ENCODE measurements at regions not wholly inside any gene's neighbourhood (a gene's known extent, or its start where the extent isn't known, plus 50 kb on each side); places are given as distances from the start of the nearest gene placed in this dataset.
"Not testable (repeated sequence)": the region's sequence is repeated elsewhere in the genome, so short reads cannot be mapped to it uniquely, and the experiment has no call there.

DNA sequence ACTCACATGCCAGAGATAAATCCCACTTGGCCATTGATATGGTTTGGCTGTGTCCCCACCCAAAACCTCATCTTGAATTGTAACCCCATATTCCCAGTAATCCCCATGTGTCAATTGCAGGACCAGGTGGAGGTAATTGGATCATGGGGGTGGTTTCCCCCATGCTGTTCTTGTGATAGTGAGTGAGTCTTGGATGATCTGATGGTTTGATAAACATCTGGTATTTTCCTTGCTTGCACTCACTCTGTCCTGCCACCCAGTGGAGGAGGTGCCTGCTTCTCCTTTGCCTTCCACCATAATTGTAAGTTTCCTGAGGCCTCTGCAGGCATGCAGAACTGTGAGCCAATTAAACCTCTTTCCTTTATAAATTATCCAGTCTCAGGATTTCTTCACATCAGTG, 50.4 kb upstream of the B3GAT2 start:
- DNase-seq, result not testable (repeated sequence)

DNA sequence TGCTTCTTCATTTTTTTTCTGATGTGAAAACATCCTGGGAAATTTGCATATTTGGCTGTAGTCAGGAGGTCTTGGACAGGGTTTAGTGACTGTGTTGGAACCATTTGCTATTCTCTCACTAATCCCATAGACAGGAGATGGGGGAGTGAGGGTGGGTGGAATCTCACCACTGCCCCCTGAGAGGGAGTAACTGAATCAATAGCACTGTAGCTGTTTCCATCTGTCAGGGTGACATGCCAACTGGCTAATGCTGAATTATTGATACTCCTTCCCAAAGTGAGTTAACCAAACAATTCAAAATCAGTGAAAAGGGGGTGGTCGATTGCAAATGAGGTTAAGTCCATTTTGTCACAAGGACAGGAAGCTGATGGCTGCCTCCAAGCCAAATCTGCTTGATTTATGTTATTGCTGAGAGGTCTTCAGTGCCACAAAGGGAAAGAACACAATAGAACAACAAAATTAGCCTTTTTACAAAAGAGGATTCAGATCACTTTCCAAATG, 55.1 kb upstream of the B3GAT2 start:
- no peak for DNase-seq

DNA sequence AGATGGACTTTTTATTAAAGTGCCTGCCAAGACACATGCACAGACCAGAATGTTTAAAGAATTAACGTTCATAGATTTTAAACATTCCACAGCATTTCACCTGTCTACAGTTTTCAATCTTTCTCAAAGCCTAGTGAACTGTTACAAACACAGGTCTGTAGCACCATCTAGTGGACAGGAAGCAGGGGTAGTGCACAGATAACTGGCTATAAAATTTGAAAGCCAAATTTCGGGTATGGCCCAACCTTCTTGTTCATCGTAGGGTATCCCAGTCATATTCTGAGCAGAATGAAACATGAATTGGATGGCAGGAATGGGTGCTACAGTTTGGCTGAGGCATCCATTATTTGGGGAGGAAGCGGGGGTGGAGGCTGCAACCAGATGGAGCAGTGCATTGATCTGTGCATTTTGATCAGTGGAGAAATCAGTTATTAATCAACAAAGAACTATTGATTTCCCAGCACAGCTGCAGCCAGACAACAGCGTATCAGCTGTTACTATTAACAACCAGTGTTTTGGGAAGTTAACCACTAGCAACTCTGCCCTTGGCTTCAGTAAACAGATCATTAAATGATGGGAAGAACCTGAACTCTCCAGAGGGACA, 56.1 kb upstream of the B3GAT2 start:
- peak; percentile 69 for DNase-seq

DNA sequence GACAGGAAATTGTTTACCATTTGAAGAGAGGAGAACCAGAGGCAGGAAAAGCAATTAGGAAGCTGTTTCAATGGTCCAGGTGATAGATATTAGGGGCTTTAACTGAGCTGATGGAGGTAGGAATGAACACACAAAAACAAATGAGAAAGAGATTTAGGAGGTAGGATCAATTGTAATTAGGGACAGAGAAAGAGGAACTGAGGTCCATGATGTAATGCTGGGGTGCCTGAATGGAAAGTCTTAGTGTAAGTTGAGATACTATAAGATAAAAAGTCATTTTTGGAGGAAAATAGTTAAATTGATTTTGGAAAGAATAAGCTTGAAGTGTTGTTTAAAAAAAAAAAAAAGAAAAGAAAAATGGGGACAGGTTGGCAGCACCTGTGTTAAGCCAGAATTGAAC, 58.5 kb upstream of the B3GAT2 start:
- no peak for DNase-seq

DNA sequence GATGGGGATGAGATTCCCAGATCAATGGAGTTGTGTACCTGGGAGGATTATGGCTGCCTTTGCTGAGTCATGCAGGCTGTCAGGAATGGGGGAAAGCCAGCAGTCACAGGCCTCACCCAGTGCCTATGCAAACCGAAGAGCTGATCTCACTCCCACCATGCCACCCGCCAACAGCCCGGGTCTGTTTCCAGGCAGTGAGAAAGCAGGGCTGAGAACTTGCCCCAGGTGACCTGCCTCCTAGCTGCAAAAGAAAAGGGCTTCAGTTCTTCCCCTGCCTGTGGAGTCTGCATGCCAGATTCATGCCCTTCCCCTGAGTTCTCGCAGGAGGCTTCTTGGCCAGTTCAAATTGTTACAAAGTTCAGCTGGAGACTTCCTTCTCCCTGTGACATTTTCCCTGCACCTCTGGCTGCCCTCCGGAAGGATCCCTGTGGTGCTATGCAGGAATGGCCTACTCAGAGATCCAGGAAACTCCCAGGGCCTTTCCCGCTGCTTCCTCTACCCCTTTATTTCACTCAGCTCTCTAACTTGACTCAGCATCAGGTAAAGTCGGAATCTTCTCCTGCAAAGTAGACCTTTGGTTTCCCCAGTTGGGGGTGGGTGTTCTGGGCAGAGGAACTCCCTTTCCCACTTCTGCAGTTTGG, 71.5 kb upstream of the B3GAT2 start:
- no peak for DNase-seq

DNA sequence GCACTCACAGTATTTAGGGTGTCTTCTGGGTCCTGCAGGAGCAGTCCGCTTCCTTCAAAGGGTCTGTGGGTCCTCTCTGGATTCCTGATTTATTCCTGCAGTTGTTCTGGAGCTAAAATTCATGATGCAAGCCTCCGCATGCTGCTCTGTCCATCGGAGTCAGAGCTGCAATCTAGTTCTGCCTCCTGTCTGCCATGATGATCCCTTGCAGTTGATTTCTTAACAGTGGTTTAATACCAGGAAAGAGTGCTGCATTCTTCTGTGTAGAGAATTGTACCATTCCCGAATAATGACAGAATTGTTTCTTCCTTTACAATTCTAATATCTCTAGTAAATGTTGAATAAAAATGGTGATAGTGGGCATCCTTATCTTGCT, 72.0 kb upstream of the B3GAT2 start:
- DNase-seq, result no peak

DNA sequence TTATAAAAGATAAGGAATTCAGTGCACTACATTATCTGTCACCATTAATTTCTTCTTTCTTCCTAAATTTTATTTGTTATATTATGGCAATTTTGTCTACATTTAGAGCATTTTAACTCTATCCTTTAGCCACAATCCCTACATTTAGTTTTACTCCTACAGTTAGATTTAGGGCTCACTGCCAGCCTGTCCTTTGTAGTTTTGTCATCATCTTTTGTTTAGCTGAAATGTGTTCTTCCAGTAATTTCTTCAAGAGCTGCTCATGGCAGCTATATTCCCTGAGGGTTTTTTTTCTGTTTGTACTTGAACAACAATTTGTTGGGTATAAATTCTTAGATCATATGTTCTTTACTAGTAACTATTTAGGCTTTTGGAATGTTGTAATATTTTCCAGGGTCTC, 72.7 kb upstream of the B3GAT2 start:
- DNase-seq, result no peak

DNA sequence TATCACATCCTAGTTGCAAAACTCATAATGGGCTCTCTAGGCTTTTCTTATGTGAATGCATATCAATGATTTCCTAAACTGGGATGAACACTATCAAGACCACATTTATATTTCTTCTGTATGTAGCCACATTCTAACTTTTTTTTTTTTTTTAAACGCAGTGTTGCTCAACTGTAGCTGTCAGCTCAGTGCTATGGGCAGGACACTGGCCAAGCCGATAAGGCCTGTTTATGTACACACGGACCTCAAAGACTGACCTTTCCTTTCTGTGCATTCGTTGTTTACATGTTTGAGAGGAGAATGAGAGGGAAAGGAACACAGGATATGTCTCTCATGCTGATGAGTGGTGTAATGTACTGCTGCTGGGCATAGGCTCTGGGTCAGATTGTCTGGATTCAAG, 75.1 kb upstream of the B3GAT2 start:
- no peak for DNase-seq

DNA sequence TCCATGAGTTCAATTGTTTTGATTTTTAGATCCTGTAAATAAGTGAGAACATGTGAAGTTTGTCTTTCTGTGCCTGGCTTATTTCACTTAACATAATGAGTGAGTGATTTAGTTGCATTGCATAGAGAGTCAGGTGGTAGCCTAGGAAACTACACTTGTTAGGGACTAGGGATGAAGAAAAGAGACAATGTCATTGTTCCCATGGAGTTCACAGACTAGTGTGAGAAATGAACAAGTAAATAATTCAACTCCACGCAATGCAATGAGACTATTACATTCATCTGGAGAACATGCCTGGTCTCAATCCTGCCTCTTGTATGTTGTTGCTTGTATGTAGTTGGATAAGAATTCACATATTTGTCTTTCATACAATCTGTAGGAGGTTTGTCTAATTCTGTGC, 76.3 kb upstream of the B3GAT2 start:
- DNase-seq, result no peak

DNA sequence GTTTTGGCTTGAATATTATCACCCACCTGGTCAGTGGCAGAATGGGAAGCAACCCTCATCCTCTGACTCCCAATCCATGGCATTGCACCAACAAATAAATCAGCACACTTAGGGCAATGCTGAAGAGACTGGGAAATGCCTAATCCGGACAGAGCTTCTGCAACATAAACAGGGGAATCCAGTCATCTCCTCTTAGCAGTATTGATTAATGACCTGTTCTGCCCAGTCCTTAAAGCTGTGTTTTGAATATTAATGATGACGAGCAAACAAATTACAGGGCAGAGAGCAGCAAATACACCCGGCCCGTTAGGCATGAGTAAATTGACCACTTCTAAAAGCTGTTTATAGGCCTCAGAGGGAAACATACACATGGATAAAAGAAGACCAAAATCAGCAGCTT, 77.0 kb upstream of the B3GAT2 start:
- DNase-seq, result no peak

DNA sequence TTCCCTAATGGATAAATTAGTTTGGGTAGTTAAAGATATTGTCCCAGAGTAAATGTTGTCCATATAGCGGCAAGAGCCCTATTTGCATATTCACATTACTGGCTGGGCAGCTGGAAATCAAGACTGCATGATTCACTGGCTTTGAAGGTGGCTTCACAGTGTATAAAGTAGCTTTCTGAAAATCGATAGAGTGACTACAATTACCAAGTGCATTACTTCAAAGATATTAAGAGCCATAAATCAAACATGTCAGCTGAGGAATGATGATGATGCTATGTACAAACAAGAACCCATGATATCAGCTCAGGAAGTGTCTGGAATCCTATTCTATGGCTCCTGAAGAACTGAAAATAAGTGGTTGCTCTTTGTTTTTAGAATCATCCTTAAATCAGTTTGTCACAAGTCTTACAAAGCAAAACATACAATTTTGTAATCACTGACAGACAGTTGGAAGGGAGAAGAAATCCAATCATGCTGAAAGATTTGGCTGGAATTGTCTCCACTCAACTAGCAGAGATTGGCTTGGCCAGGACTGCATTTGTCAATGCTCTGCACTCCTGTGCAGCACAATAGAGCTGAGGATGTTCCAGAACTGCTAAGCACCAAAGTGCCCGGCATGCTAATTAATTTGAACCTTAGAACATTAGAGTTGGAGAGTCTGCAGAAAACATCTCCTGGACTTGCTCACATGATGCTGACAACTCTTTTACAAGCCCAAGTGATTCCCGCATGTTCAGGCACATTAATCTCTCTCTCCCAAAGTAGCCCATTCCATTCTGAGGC, 77.9 kb upstream of the B3GAT2 start:
- no peak for DNase-seq

DNA sequence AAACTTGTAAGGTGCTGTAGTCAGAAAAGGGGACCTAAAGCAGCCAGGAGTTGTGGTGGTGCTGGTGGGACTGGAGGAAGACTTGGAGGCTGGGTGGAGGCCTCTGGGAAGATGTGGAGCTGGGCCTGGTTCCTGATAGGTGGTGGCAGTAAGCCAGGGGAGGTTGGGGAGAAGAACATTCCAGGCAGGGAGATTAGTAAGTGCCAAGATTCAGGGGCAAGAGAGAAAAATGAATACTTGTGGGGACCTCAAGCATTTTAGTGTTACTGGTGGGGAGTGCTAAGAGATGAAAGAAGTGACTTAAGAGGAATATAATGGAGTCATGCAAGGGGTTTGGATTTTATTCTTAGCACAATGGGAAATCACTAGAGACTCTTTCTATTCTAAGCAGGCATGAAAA, 79.0 kb upstream of the B3GAT2 start:
- DNase-seq, result no peak

DNA sequence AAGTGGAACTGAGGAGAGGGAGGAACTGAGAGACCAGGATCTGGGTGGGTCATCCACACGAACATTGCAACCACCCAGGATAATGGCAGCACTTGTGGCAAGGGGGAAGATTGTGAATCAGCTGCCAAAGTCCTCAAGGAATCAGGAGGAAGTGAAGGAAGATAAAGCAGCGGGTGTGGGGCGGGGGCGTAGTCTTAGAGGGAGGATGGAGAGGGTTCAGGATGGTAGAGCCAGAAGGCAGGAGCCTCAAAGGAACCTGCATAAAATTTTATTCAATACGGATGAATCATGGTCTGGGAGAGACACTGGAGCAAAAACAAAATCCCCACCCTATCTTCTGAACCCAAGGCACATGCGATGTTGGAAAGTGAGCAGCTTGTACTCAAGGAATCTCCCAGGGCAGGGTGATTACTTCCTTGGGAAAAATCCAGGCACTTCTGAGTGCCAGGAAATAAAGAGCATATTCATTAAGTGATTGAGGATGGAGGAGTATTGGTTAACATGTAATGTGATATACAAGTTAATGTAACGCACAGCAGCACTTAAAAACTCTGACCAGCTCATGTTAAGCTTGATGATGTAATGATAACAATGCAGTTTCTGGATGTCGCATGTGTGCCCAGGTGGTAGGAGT, 82.0 kb upstream of the B3GAT2 start:
- DNase-seq, result no peak

DNA sequence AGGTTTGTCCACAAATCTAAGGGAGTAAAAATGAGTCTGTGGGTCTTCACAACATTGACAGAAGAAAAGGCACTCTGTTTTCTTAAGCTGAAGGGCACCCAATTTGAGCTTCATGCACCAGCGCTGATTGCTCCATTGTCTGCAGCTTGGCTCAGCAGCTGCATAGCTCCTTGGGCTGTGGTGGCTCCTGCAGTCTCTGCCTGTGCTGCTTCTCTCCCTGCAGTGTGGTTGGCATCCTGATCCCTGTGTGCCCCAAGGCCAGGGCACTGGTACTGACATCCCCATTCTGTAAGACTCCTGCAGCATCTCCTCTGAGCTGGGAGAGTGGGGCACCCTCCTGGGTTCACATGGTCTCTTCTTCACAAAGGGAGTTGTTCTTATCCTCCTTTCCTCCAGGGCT, 83.2 kb upstream of the B3GAT2 start:
- peak; percentile 63 for DNase-seq

DNA sequence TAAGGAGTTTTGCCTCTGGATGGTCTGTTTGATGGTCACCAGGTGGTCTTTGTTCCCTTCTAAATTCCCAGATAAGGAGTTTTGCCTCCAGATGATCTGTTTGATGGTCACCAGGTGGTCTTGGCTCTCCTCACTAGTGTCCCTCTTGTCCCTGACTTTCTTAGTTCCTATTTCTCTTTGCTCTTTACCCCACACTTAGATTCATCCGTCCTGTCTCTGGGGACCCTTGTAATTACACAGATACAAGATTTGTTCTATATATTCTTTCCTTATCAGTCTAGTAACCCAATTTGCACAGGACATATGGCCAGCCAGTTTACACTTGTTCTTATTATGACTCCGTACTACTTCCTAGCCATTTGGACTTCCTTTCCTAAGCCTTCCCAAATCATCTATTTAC, 84.0 kb upstream of the B3GAT2 start:
- DNase-seq, result no peak

DNA sequence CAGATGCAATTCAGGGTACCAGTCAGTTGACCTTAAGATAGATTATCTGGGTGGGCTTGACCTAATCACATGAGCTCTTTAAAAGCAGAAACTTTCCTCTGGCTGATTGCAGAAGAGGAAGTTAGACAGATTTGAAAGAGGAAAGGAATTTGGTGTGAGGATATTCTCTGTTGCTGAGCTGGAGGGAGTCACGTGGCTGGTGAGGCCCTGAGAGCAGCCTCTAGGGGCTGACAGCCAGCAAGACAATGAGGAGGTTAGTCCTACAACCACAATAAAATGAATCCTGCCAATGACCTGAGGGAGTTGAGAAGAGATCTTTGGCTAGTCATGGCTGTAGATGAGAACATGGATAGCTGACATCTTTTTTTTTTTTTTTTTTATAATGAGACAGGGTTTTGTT, 87.0 kb upstream of the B3GAT2 start:
- no peak for DNase-seq

DNA sequence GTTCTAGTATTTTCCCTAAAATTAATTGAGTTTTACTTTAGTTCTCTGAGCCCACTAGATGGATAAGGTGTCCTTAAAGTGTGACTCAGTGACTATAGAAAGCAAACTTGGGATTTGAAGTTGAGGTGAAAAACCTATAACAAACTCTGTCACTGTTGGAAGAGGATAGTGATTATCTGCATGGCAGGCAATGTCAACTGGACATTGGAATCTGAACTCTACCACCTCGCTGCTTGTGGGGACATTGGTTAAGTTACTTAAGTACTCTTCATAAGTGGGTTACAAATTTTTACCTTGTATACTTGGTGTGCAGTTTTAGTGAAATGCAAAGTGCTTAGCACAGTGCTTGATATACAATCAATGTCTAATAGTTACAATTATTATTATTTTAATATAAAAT, 87.9 kb upstream of the B3GAT2 start:
- no peak for DNase-seq

DNA sequence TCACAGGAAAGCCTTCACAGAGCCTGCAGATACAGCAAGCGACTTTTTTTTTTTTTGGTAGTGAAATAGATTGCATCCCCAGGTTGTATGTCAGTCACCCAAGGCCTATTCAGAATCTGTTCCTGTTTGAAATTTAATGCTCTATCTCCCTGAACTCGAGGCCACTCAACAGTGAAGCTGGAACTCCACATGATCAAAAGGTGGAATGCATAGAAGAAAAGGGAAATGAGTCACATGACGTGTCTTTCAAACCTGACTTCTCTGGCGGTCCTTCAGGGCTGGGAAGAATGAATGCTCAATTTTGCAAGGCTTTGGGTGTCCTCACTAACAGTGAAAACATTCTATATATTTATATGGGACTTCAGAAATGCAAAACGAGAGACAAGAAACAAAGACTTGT, 88.4 kb upstream of the B3GAT2 start:
- no peak for DNase-seq

DNA sequence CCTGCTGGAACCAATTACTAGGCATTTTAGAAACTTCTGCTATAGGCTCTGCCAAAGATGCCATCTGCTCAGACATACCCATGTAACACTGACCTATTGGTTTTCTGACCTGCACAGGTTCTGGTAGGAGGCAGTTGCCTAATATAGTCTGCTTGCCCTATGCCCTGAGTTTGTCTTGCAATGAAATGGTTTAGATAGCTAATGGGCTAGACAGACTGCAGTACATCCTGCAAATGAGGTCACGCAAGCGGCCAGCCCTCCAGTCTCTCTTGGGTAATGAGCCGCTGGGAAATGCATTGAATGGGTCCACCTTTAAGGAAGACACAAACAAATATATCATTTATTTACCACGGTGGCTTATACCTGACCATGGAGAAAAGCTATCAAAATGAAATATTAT, 90.6 kb upstream of the B3GAT2 start:
- DNase-seq, result no peak

DNA sequence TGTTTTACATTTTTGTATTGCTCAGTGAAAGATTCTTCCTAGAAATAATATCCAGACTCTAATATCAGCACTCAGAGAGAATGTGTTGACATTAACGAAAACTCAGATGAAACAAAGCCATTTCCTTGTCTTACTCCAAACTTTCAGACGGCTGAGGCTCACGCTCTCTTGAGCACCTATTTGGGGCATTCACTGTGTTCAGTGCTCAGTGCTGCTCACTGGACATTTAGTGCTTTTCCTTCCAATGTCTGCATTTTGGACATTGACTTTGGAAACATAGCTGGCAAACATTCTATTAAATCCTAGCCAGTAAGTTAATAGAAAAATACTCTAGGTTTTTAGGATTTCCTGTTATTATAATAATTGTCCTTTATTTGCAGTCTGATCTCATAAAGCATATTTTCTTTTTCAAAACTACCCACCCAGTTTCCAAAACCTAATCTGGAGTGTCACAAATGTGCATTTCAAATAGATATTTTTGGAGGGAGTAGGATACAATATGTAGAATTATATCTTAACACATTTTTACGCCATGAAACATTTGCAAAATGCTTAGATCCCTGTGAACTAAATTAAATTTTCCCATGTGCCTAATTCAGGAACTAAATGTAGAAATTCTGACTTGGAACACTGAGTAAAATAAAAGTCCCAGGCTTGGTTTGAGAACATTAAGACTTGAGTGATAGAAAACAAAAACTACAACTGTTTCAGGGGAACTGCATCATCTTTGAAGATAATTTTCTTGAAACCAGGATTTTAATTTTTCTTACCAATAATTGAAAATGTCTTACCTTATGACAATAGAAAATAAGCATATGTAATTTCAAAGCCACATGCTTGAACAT, 91.7 kb upstream of the B3GAT2 start:
- no peak for DNase-seq

DNA sequence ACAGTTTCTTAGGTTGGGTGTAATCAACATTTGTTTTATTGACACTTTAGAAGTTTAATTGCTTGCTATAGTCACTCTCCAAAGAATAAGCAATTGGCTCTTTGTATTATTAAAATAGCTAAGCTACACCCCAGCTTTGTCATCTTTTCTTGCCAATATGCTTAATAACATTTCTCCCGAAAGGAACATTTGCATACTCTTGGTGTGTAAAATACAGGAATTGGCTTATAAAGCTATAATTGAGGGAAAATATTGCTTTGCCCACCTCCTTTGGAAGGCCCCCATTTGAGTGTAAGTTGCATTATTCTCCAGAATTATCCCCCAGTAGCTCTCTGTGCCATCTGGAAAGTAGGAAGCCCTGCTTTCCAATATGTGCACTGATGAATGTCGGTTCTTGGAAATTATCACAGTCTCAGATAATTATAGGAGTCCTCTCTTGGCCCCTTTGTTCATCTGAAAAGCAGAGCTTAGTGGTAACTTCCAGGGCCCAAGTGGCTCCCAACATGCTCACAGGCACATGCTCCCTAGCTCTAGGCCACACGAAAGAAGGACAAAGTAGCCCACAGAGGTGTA, 92.4 kb upstream of the B3GAT2 start:
- no peak for DNase-seq

DNA sequence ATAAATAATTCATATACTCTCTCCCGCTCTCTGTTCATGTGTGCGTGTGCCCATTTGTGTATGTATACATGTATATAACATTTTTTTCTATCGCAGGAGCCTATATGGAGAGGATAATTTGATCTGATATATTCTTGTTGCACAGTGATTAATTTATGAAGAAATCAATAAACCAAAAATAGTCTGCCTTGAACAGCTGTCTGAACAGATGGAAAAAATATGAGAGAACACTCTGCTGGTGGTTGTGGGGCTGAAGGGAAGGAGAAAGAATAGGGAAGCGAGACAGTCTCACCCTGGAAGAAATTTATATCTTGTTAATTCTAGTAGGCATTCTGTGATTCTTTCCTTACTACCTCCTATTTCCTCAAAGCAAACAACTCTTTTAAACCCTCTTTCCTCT, 96.6 kb upstream of the B3GAT2 start:
- no peak for DNase-seq

DNA sequence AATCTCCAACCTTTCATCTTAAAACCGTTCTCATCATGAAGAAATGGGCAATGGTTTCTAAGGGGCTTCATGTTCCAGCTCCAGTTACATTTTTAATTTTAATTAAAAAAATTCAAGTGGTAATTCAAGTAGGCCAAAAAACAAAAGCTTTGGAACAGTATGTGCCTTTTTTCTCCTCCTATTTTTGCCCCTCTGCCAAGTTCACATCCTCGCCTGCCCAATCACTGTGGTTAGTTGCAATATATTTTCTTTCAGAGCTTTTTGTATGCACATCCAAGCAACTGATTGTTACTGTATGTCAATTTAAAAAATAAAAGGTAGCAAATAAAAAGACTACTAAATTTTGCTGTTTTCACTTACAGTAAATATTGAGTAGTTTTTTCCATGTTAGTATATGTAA, 99.8 kb upstream of the B3GAT2 start:
- DNase-seq, result no peak

Data from retina (tissue), 1 donor.